ENCODE measurements at regions not wholly inside any gene's neighbourhood (a gene's known extent, or its start where the extent isn't known, plus 50 kb on each side); places are given as distances from the start of the nearest gene placed in this dataset.
"Not testable (repeated sequence)": the region's sequence is repeated elsewhere in the genome, so short reads cannot be mapped to it uniquely, and the experiment has no call there.

GRCh38 chr17:27210809-27211208 is 83.1 kb upstream of the WSB1 start:
- DNase-seq: not testable (repeated sequence)

DNA sequence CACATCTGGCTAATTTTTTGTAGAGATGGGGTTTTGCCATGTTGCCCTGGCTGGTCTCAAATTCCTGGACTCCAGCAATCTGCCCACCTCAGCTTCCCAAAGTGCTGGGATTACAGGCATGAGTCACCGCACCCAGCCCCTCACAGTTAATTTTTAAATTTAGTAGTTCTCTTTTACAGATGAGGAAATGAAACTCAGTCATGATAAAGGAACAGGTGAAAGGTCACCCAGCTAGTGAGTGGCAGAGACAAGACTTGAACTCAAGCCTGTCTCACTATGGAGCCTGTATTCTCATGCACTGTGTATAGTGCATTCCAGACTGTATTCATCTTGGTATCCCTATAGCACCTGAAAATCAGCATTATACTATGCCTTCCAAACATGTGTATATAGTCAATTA is 77.1 kb upstream of the WSB1 start:
- no peak for DNase-seq

GRCh38 chr17:27217631-27218030 is 76.3 kb upstream of the WSB1 start:
- DNase-seq: no peak

DNA sequence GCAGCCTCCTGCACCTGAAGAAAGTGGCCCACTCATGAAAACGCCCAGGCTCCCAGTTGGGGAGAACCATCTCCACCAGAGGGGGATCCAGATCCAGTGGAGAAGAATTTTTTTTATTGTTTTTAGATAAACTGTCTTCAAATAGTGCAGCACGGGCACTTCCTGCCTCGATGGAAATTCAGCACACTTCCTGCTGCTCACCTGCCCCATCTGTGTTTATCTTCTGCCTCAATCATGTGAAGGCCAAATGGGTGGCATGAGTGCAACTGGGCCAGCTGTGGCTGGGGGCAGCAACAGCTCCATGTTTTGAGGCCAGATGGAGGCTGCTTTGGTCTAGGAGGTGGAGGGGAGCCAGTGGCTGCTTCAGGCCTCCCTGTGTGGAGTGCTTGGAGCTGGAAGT is 75.9 kb upstream of the WSB1 start:
- DNase-seq: no peak

GRCh38 chr17:27218719-27219488 is 75.0 kb upstream of the WSB1 start:
- DNase-seq: no peak

DNA sequence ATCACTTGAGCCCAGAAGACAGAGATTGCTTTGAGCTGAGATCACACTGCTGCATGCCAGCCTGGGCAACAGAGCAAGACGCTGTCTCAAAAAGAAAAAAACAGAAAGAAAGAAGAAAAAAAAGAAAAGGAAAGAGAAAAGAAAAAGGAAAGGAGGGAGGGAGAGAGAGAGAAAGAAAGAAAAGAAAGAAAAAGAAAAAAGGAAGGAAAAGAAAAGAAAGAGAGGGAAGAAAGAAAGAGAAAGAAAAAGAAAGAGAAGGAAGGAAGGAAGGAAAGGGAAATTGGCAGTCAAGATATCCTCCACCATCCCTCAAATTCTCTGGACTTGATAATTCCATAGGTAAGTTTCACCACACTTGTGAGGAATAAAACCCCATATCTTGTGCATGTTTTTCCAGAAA is 71.4 kb upstream of the WSB1 start:
- DNase-seq: no peak

GRCh38 chr17:27224526-27225315 is 69.2 kb upstream of the WSB1 start:
- no peak for DNase-seq

GRCh38 chr17:27226611-27227230 is 67.2 kb upstream of the WSB1 start:
- DNase-seq: no peak

- DNase-seq: no peak
Observed at GRCh38 chr17:27230996-27231395, 62.9 kb upstream of the WSB1 start.

DNA sequence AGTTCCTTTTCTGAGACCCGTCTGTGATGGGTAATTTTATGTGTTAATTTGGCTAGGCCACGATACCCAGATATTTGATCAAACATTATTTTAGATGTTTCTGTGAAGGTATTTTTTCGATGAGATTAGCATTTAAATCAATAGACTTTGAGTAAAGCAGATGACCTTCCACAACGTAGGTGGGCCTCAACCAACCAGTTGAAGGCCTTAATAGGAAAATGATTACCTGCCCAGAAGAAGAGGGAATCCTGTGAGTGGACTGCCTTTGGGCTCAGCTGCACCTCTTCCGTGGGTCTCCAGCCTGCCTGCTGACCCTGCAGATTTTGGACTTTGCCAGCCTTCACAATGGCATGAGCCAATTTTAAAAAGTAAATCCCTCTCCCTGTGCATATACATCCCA is 61.6 kb upstream of the WSB1 start:
- DNase-seq: no peak

DNA sequence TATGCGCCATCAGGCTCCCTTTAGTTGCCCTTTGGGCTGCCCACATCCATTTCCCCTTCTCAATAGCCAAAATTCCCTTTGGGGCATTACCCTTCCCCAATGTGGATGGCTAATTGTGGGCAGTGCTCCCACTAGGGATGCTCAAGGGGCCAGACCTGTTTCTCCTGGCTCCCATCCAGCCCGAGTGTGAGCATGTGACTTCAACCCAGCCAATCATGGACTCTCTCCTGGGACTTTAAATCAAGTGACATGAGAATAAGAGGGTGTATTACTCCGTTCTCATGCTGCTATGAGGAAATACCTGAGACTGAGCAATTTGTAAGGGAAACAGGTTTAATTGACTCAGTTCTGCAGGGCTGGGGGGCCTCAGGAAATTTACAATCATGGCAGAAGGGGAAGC is 60.9 kb upstream of the WSB1 start:
- DNase-seq: no peak

DNA sequence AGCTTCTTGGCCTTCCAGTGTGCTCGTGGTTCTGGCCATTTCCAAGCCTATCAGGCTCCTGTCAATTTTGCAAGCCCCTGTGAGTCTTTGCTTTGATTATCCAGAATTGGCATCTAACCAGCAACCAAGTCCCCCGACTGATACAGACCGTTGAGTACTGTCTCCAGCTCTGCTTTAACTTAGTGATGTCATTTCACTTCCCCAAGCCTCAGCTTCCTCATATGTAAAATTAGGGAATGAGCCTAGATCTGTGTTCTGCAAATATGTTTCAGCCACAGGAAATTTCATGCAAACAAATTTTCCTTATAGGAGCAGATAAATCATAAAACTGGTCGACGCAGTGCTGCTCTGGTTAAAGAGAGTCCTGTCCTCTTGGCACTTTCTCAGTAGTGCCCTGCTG is 60.1 kb upstream of the WSB1 start:
- DNase-seq: no peak

DNA sequence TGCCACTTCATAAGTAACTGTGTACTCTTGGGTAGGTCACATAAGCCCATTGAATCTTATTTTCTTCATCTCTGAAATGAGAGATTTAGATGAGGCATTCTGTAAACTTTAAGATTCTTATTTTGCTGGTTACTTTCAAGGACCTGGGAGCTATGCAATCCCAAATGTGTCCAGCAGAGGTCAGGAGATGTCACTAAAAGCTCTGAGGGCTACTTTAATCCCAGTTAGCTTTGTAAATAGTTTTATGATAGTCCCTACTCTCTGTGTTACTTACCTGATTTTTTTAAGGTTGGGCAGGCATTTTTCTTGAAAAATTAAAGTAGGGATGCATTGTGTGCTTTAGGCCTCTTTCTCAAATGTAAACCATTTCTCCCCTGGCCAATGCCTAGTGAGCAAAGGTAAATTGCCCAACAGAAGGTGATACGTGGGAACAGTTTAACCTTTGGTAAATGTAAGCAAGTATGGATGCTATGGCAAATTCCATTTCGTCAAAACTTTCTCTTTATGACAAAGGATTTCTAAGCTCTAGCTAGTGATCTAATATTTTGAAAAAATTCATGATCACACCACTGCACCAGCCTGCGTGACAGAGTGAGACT is 57.1 kb upstream of the WSB1 start:
- peak; percentile 25 to 60 for DNase-seq

DNA sequence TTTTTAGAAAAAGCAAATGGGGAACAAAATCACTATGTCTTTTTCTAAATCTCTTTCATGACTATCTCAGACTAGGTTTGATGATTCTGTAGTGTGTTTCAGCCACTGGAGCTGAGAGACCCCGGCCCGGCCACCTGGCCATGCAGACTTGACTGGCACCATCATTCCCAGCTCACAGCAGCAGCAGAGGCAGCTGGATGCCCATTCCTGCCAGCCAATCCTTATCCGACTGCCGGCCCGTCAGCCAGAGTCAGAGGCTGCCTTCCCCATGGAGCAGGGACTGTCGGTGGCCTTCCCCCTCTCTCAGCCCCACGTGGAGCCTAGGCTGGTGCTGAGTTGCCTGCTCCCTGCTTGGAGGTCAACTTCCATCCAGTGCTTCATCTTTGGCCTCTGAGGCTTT is 56.0 kb upstream of the WSB1 start:
- no peak for DNase-seq

DNA sequence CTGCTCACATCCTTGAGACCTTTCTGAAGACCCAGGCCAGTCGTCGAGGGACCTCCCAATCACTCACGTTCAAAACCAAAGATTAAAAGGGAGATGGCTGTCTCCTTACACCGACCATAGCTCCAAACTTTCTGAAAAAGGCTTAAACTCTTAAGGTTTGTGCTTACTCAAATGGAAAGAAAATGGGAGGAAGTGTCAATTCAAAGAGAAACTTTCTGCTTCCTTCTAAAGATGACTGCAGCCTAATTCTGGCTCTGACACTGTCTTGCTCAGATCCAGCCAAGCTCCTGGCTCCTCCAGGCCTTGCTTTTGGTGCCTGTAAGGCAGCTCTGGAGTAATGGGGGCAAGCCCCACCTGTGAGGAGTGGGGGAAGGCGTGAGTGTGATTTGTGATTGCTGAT is 54.9 kb upstream of the WSB1 start:
- no peak for DNase-seq

GRCh38 chr17:27239584-27239983 is 54.3 kb upstream of the WSB1 start:
- no peak for DNase-seq

- DNase-seq: no peak
Observed at GRCh38 chr17:27240086-27240801, 53.7 kb upstream of the WSB1 start.

DNA sequence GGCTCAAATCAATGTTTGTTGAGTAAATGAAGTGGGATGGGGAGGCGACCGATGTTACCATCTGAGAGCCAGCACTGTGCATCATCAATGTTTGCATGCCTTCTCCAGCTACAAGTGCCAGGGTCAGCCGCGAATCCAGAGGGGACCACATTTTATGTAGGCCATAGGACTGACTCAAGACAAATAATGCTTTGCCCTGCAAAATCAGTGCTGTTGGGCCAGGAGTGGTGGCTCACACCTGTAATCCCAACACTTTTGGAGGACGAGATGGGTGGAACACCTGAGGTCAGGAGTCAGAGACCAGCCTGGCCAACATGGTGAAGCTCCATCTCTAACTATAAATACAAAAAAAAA is 53.1 kb upstream of the WSB1 start:
- DNase-seq: no peak

- peak in 1 of 2 experiments; percentile 61 for DNase-seq
Observed at GRCh38 chr17:27241346-27241946, 52.5 kb upstream of the WSB1 start.

- no peak for DNase-seq
Observed at GRCh38 chr17:27242951-27243350, 51.0 kb upstream of the WSB1 start.

DNA sequence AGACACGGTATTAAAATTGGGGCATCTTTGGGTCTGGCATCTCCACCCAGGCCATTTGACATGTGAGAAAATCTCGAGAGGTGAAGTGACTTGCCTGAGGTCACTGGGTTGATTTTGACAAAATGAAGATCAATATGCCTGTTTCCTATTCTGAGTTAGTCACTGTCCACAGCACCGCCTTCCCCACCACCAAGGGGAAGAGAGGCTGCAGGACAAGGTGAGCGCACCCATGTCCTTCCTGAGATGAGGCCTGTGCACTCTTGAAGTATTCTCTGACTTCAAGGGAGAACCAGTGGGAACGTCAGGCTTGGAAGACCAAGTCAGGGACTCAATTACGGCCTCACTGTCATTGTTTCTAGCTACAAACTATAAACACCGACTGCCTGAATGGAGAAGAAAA is 49.9 kb upstream of the WSB1 start:
- DNase-seq: no peak

All from NCI-H446 (cell line).